GM12878 (cell line): ENCODE measurements at regions not wholly inside any gene's neighbourhood (a gene's known extent, or its start where the extent isn't known, plus 50 kb on each side); places are given as distances from the start of the nearest gene placed in this dataset.

ENCODE experiments used
- BCLAF1 ChIP-seq: fragments of 450-650 bp; IDR thresholded peaks from 2 replicates; pipeline ENCODE4 v1.6.1; 2017; ENCODE audit warnings: antibody characterized with exemption, mild to moderate bottlenecking, moderate library complexity
- BMI1 ChIP-seq: fragments of 450-650 bp; IDR thresholded peaks from 2 replicates; pipeline ENCODE4 v1.6.1; 2016; ENCODE audit warnings: mild to moderate bottlenecking, moderate library complexity, borderline replicate concordance
- CTCF ChIP-seq, 3 experiments: IDR thresholded peaks in 2 of 3; conservative IDR thresholded peaks in 1 of 3; 2 replicates each; pipeline ENCODE4 v1.5.1; 2011; ENCODE audit warnings: low read depth in 3 of 3, low read length in 3 of 3, mild to moderate bottlenecking in 3 of 3, control low read depth in 2 of 3, moderate library complexity in 2 of 3, inconsistent platforms in 1 of 3, mixed read lengths in 1 of 3; ENCODE audit not compliant: control insufficient read depth in 2 of 3, insufficient read depth in 1 of 3; ENCODE audit errors: extremely low read depth in 1 of 3
- EZH2 ChIP-seq: IDR thresholded peaks from 2 replicates; pipeline ENCODE4 v1.6.1; 2012; ENCODE audit warnings: low read depth, mild to moderate bottlenecking, control low read depth, inconsistent platforms, low read length, borderline replicate concordance; ENCODE audit not compliant: control insufficient read depth
- HCFC1 ChIP-seq: fragments of 150-350 bp; IDR thresholded peaks from 2 replicates; pipeline ENCODE4 v1.6.1; 2014; ENCODE audit warnings: low read length
- SIN3A ChIP-seq: IDR thresholded peaks from 2 replicates; pipeline ENCODE4 v1.6.1; 2012; ENCODE audit warnings: low read depth, low read length, improper control_type of control experiment
- YY1 ChIP-seq: IDR thresholded peaks from 2 replicates; pipeline ENCODE4 v1.6.1; 2011; ENCODE audit warnings: low read depth, mild to moderate bottlenecking, low read length
- ZNF24 ChIP-seq: fragments of 450-650 bp; IDR thresholded peaks from 2 replicates; pipeline ENCODE4 v1.6.1; 2017; ENCODE audit warnings: antibody characterized with exemption, mild to moderate bottlenecking

- TF ChIP-seq CTCF (IDR thresholded peaks at IDR 0.05 in 2 of 3, conservative IDR thresholded peaks at IDR 0.05 in 1 of 3; ENCODE audit: control insufficient read depth in 2 of 3, extremely low read depth in 1 of 3, insufficient read depth in 1 of 3, low read depth in 3 of 3, low read length in 3 of 3) (no peak), EZH2 (no peak), SIN3A (no peak), HCFC1 (no peak), ZNF24 (no peak), BMI1 (no peak), BCLAF1 (no peak), YY1 (no peak)
These were observed 192.2 kb upstream of the PELI2 start for GRCh38 chr14:55926007-55926406.
